Ovary (tissue), 7 donors: ENCODE measurements at regions not wholly inside any gene's neighbourhood (a gene's known extent, or its start where the extent isn't known, plus 50 kb on each side); places are given as distances from the start of the nearest gene placed in this dataset.

ENCODE experiments used
- DNase-seq, 5 donors: peaks; one replicate each; pipeline ENCODE4 v3.0.0-alpha.2; 2019 to 2020
- H3K27ac ChIP-seq, 2 donors: fragments of 200-600 bp; one replicate each; pipeline versions ENCODE4 v1.5.1 to v1.8.0; 2019 to 2022
- H3K27me3 ChIP-seq: fragments of 200-600 bp; one replicate; pipeline ENCODE4 v1.8.0; 2022
- H3K36me3 ChIP-seq: fragments of 200-600 bp; sonication (generic); one replicate; pipeline ENCODE4 v1.5.1; 2019
- H3K4me1 ChIP-seq: one replicate; pipeline ENCODE4 v1.8.1; 2013; ENCODE audit warnings: mild to moderate bottlenecking, moderate library complexity; ENCODE audit not compliant: insufficient read depth
- H3K4me3 ChIP-seq: fragments of 200-600 bp; sonication (generic); one replicate; pipeline ENCODE4 v1.5.1; 2017
- H3K9me3 ChIP-seq, 2 donors: fragments of 200-600 bp in 1 of 2; sonication (generic) in 1 of 2; one replicate each; pipeline versions ENCODE4 v1.5.1 to v1.8.1; 2013 to 2019; ENCODE audit warnings: mild to moderate bottlenecking in 1 of 2, moderate library complexity in 1 of 2
- CTCF ChIP-seq, 3 donors: fragments of 450-650 bp in 2 of 3; fragments of 200-600 bp in 1 of 3; IDR thresholded peaks; one replicate each; pipeline versions ENCODE4 v1.5.1 to v1.8.0; 2016 to 2022; ENCODE audit warnings: antibody characterized with exemption in 3 of 3, mild to moderate bottlenecking in 1 of 3
- EP300 ChIP-seq: sonication (generic); formaldehyde crosslinking; IDR thresholded peaks from one replicate; pipeline ENCODE4 v1.6.1; 2017; ENCODE audit warnings: antibody characterized with exemption
- POLR2A ChIP-seq: fragments of 450-650 bp; IDR thresholded peaks from one replicate; pipeline ENCODE4 v1.6.1; 2017; ENCODE audit warnings: antibody characterized with exemption, mild to moderate bottlenecking, moderate library complexity
- WGBS, 3 donors: extraction: QIAGEN DNeasy Blood & Tissue Kit in 1 of 3; methylation state at CpG; one replicate each; pipeline versions ENCODE4 v1.1.5 to v1.1.7; 2013 to 2017; 5-methylcytosine and 5-hydroxymethylcytosine counted together
- intact Hi-C, 4 donors: fragments of 100-400 bp; cut with DNase I; formaldehyde crosslinking; loops; one replicate each; pipeline versions ENCODE4 v1.11.0 to v1.15.1; 2022 to 2023
- donor health status: DM: no; HTN: no; CAD: no; lungs with moderate emphysema.
- donor health status: DM: no; HTN: no; CAD: no.
- donor health status: Bipolar disorder and iron deficiency.
- donor health status: DM: no; HTN: no; CAD: no.
- donor health status: DM: yes; HTN: yes; CAD: no.

- Histone ChIP-seq H3K27ac (no peak overlapping the region), H3K27me3 (no peaks in the 10 kb centered on the region), H3K4me1 (peaks cover 14% of the 10 kb centered on the region), H3K4me3 (no peak overlapping the region), H3K36me3 (no peaks in the 10 kb centered on the region), H3K9me3 (no peaks in the 10 kb centered on the region)
- TF ChIP-seq CTCF (IDR thresholded peaks at IDR 0.05): no peak
- no peak for TF ChIP-seq EP300
- intact Hi-C loops: no loop called here
- no peak for DNase-seq
These were observed 135.7 kb upstream of the SLC7A14 start for GRCh38 chr3:170721563-170721962.

GRCh38 chr3:170719300-170719699, 133.4 kb upstream of the SLC7A14 start:
- Histone ChIP-seq H3K9me3 (no peaks in the 10 kb centered on the region), H3K4me1 (peaks cover 5% of the 10 kb centered on the region), H3K27ac (no peak overlapping the region), H3K36me3 (no peaks in the 10 kb centered on the region), H3K4me3 (no peak overlapping the region), H3K27me3 (no peaks in the 10 kb centered on the region)
- no peak for TF ChIP-seq CTCF (IDR thresholded peaks at IDR 0.05)
- no peak for TF ChIP-seq POLR2A
- TF ChIP-seq EP300: no peak
- WGBS, 3 donors: 85 to 90% (median 89%) methylated on average over 1 of the region's 1 CpG
- no peak for DNase-seq
- intact Hi-C loops: no loop called here

- Histone ChIP-seq H3K36me3 (no peaks in the 10 kb centered on the region), H3K4me3 (no peak overlapping the region), H3K27me3 (no peaks in the 10 kb centered on the region), H3K27ac (no peak overlapping the region), H3K4me1 (peaks cover 1% of the 10 kb centered on the region), H3K9me3 (no peaks in the 10 kb centered on the region)
- WGBS, 3 donors: 88 to 95% (median 95%) methylated on average over 3 of the region's 3 CpGs
- TF ChIP-seq POLR2A (no peak), CTCF (IDR thresholded peaks at IDR 0.05) (no peak)
- intact Hi-C loops: no loop called here
- no peak for DNase-seq
These were observed 133.0 kb upstream of the SLC7A14 start for GRCh38 chr3:170718848-170719247.

- H3K36me3 ChIP-seq: no peaks in the 10 kb centered on the region
- peaks cover 1% of the 10 kb centered on the region for H3K4me1 ChIP-seq
- no peak overlapping the region for H3K4me3 ChIP-seq
- H3K27ac ChIP-seq: no peak overlapping the region
- 69 to 75% (median 74%) methylated on average over 6 of the region's 6 CpGs for WGBS, 3 donors
- H3K9me3 ChIP-seq: no peaks in the 10 kb centered on the region
- DNase-seq: no peak
- H3K27me3 ChIP-seq: no peaks in the 10 kb centered on the region
- intact Hi-C loops: no loop called here
- TF ChIP-seq EP300: no peak
- no peak for TF ChIP-seq POLR2A
- no peak for TF ChIP-seq CTCF (IDR thresholded peaks at IDR 0.05)
These were observed 131.8 kb upstream of the SLC7A14 start for GRCh38 chr3:170717410-170718402.
